Ammon's horn (tissue), 1 donor: ENCODE measurements at regions not wholly inside any gene's neighbourhood (a gene's known extent, or its start where the extent isn't known, plus 50 kb on each side); places are given as distances from the start of the nearest gene placed in this dataset.
"Not testable (repeated sequence)": the region's sequence is repeated elsewhere in the genome, so short reads cannot be mapped to it uniquely, and the experiment has no call there.

Experiments used
- DNase-seq: peaks from one replicate; pipeline ENCODE4 v3.0.0-alpha.2; 2016; ENCODE audit warnings: low spot score

DNA sequence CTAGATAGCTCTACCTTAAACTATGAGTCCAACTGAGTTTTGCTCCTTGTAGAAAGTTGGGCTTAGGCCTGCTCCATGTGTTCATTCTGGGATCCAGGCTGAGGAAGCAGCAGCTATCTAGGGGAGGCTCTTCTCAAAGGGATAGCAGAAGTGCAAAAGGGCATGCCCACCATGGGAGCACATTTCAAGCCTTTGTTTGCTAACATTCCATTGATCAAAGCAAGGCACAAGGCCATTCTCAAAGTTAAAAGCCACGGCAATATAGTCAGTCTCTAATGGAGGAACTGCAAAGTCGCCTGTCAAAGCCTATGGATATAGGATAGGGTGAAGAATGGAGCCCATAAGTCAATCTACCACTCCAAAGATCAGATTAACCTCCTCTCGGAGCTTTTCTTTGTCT, 488.1 kb upstream of the ARX start:
- no peak for DNase-seq

- no peak for DNase-seq
Measured at GRCh38 chrX:25507801-25508200, 492.0 kb upstream of the ARX start.

DNA sequence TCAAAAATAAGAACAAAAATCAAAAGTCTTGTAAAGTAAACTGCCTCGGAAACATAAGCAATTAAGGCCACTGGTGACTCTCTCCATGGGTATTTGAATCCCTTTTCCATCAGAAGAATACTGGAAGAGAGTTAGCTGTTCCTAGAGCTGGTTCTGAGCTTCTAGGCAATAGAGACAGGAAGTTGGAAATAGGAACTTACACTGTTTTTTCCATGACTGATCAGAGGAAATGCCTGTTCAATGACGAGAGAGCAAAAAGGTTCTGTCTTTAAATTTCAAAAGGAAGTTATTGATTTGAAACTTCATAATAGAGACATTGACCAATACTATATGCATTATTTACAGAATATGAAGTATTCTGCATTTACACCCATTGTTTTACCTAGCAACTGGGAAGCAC, 503.5 kb upstream of the ARX start:
- no peak for DNase-seq

DNA sequence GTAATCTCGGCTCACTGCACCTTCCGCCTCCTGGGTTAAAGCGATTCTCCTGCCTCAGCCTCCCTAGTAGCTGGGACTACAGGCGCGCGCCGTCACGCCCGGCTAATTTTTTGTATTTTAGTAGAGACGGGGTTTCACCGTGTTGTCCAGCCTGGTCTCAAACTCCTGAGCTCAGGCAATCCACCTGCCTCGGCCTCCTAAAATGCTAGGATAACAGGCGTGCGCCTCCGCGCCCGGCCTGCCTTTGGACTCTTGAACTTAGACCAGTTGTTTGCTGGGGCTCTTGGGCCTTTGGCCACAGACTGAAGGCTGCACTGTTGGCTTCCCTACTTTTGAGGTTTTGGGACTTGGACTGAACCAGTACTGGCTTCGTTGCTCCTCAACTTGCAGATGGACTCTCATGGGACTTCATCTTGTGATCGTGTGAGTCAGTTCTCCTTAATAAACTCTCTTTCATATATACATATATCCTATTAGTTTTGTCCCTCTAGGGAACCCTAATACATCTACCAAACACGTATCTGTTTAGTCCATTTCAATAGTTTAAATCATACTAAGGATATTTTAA, 506.8 kb upstream of the ARX start:
- not testable (repeated sequence) for DNase-seq

GRCh38 chrX:25523574-25524540, 508.1 kb upstream of the ARX start:
- peak; percentile 64 for DNase-seq

DNA sequence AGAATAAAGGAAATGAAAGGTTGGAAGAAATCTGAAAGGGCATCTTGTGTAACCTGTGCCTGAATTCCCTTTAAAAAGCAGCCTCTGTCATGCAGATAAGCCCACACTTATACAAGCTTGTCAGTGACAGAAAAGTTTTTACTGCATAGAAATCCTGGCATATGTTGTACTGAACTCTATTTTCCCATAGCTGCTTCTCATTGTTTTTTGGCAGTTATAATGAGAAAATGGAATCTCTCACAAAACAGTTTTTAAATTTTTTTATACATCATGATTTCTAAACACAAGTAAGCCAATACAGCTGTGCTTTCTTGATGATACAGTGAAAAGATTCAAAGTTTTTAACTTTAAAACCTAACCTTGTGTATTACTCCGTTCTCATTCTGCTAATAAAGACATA, 511.4 kb upstream of the ARX start:
- no peak for DNase-seq

DNA sequence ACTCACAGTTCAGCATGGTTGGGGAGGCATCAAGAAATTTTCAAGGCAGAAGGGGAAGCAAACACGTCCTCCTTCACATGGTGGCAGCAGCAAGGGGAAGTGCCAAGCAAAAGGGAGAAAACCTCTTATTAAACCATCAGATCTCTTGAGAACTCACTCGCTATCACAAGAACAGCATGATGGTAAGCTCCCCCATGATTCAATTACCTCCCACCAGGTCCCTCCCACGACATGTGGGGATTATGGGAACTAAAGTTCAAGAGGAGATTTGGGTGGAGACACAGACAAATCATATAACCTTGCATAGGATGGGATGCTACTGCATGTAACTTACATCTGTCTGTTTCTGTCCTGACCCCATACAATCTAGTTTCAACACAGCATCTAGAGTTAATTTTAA, 511.8 kb upstream of the ARX start:
- DNase-seq, result no peak

DNA sequence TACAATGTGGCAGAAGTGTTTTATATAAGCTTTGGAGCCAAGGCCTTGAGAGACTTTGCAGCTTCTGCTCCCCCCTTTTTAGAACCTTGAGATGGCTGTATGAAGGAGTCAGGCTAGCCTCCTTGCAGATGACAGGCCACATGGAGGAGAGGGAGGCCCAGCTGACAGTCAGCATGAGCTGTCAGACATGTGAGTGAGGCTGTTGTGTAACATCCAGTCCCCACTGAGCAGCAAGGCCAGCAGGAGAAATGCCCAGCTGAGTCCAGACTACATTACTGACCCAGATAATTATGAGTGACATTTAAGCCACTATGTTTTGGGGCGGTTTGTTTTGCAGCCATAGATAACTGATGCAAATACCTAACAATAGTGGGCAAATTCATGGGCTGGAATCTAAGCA, 515.3 kb upstream of the ARX start:
- no peak for DNase-seq

- no peak for DNase-seq
Measured at GRCh38 chrX:25534091-25534490, 518.3 kb upstream of the ARX start.

GRCh38 chrX:25536307-25536970, 520.7 kb upstream of the ARX start:
- no peak for DNase-seq

- no peak for DNase-seq
Measured at GRCh38 chrX:25537699-25538098, 521.9 kb upstream of the ARX start.

DNA sequence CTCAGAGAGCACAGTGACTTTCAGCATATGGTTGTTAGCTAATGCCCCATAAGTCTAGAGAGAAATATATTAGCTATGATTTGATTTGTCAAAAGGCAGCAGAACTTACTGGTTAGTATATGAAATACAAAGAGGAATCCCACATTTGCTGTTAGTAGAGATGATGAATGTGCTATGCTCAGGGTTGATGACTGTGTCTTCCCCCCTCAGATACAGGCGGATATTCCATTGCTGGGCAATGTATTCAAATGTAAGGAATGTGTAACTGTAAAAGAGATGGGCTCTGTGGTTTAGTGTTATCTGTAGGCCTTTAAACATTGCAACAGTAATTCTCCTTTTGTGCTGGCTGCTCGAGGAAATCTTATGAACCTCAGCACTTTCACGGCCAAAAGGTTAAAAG, 528.9 kb upstream of the ARX start:
- DNase-seq, result no peak

DNA sequence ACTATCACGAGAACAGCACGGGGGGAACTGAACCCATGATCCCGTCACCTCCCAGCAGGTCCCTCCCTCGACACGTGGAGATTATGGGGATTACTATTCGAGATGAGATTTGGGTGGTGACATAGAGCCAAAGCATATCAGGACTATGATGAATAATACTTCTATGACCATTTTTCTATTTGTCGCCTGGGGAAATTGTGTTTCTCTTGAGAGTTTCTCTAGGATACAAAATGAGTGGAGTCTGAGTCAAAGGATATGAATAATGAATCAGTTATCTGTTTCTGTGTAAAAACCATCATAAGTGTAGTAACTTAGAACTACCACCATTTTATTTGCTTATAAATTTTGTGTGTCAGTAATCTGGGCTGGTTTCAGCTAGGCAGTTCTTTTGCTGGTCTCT, 533.0 kb upstream of the ARX start:
- DNase-seq, result no peak

DNA sequence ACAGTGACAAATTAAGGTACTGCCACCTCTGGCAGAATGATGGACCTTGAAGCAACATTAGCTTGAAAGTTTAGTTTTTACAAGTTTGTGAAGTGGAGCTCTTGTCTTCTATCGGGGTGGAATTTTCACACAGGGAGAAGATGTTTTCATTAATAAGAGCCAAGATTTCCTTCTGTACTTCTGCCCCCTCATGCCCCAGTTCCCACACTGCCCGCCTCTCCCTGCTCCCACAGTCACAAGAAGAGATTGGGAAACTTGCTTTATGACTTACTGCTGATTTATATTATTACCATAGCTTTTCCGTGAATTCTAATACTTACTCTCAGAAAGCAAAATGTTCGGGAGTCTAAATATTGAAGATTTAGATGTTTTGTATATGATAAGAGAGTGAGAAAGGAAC, 539.8 kb upstream of the ARX start:
- DNase-seq, result no peak

DNA sequence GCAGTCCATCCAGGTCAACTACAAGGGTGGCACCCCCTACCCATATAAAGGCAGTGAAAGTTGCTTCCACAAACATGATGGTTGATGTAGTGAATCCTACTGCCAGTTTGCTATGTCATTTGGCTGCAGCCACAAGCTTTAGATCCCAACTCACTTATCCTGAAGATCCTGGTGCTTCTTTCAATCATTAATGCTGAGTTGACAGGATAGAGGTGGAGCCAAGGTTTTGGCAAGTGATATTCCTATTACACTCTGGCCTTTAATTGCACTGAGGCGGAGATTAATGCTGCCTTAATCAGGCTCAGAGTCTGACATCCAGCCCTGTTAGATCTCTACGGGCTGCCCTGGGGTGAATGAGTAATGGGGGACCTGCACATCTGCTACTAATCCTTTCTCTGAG, 542.4 kb upstream of the ARX start:
- DNase-seq, result no peak

DNA sequence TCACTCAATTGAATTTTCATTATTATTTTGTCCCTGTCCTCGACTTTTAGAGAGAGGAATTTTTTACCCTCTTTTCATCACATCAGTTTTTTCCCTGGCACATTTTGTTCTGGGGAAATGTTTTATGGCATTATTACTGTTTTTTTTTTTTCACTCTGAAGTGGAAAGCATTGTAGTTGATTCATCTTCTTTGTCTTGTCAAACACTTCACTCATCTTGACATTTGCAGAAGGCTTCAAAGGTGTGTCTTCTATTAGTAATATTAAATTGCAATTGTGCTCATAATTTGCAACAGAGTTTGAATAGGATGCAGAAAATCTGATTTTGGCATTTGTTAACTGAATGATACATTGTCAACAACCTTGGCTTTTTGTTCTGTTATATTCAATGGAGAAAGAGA, 545.4 kb upstream of the ARX start:
- no peak for DNase-seq

DNA sequence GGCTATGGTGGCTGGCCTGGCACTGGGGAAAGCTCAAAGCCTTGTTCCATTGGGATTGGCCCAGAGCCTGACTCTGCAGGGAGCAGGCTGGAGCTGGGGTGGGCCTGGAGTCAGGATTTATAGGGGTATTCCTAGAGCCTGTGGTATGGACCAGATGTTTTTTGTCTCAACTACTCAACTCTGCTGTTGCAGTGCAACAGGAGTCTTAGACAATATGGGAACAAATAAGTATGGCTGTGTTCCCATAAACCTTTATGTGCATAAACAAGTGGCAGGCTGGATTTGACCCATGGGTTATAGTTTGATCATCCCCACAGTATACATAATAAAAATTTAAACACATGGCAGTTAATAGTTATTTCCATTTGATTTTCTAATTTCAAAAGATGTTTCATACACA, 557.9 kb upstream of the ARX start:
- no peak for DNase-seq

GRCh38 chrX:25596921-25597320, 541.2 kb upstream of the MAGEB18 start:
- DNase-seq, result no peak

DNA sequence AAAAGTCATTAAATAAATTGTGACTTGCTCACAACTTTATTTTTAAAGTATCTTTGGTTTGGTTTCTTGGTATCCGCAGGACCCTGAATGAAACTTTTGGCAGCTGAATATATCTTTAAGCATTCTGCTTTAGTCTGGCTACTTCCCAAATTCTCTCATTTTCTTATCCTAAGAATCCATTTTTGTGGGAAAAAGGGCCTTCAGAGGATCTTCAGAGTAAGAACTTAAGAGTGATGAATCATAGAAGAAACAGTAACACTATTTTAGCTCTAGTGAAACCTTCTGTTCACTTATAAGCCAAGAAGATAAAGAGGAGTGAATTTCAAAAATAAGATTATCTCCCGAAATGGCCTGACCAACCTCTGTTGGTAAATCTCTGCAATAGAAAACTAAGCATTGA, 540.6 kb upstream of the MAGEB18 start:
- DNase-seq, result no peak

GRCh38 chrX:25599061-25599460, 539.1 kb upstream of the MAGEB18 start:
- no peak for DNase-seq

DNA sequence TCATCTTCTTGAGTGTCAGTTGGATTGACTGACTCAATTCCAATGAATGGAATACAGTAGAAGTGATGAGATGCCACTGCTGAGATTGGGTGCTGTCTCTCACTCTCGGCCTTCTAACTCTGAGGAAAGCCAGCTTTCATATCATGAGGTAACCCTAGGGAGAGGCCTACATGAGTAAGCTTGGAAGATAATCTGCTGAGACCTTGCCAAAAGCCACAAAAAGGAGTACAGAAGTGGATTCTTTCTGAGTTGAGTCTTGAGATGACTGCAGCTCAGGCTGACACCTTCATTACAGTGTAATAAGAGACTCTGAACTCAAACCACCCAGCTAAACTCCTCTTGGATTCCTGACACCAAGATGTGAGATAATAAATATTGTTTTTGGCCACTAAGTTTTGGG, 537.4 kb upstream of the MAGEB18 start:
- no peak for DNase-seq

DNA sequence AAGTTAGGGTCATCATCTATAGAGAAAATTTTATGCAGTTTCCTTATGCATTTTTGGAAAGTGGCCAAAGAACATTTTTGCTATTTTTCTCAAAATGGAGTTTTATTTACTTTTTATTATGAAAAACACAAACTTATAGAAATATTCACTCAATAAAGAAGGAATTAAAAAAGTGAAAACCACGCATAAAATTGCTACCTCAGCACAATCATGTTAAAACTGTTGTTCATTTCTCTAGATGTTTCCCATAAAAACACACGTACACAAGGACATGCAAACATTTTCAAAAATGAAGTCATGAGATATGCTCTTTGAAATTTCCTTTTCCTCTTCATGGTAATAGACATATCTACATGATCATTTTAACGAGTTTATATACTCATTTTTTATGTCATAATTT, 536.8 kb upstream of the MAGEB18 start:
- DNase-seq, result no peak

DNA sequence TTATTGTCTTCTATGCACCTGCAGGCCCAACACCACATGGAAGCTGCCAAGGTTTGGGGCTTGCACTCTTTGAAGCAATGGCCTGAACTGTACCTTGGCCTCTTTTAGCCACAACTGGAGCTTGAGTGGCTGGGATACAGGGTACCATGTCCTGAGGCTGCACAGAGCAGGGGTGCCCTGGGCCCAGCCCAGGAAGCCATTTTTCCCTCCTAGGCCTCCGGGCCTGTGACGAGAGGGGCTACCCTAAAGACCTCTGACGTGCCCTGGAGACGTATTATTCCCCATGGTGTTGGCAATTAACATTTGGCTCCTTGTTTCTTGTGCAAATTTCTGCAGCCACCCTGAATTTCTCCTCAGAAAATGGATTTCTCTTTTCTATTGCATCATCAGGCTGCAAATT, 519.9 kb upstream of the MAGEB18 start:
- DNase-seq, result no peak
